Gastrocnemius medialis (tissue), 4 donors: ENCODE measurements at regions not wholly inside any gene's neighbourhood (a gene's known extent, or its start where the extent isn't known, plus 50 kb on each side); places are given as distances from the start of the nearest gene placed in this dataset.

ENCODE experiments used
- POLR2A ChIP-seq, 2 donors: fragments of 450-650 bp; IDR thresholded peaks; one replicate each; pipeline ENCODE4 v1.6.1; 2017; ENCODE audit warnings: antibody characterized with exemption in 2 of 2, mild to moderate bottlenecking in 2 of 2, moderate library complexity in 2 of 2
- TF ChIP-seq, protein P1 (sequence below), 5 experiments: fragments of 450-650 bp in 3 of 5; fragments of 200-600 bp in 2 of 5; sonication (generic) in 2 of 5; IDR thresholded peaks in 4 of 5; conservative IDR thresholded peaks in 1 of 5; 1 replicate in 4 of 5; 2 replicates in 1 of 5; pipeline ENCODE4 v1.5.1; 2016 to 2019; ENCODE audit warnings: antibody characterized with exemption in 5 of 5, mild to moderate bottlenecking in 3 of 5, moderate library complexity in 3 of 5

GRCh38 chr3:144049374-144049773, 77.8 kb downstream of the DIPK2A start:
- TF ChIP-seq, protein P1, sequence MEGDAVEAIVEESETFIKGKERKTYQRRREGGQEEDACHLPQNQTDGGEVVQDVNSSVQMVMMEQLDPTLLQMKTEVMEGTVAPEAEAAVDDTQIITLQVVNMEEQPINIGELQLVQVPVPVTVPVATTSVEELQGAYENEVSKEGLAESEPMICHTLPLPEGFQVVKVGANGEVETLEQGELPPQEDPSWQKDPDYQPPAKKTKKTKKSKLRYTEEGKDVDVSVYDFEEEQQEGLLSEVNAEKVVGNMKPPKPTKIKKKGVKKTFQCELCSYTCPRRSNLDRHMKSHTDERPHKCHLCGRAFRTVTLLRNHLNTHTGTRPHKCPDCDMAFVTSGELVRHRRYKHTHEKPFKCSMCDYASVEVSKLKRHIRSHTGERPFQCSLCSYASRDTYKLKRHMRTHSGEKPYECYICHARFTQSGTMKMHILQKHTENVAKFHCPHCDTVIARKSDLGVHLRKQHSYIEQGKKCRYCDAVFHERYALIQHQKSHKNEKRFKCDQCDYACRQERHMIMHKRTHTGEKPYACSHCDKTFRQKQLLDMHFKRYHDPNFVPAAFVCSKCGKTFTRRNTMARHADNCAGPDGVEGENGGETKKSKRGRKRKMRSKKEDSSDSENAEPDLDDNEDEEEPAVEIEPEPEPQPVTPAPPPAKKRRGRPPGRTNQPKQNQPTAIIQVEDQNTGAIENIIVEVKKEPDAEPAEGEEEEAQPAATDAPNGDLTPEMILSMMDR (IDR thresholded peaks at IDR 0.05 in 4 of 5, conservative IDR thresholded peaks at IDR 0.05 in 1 of 5): no peak
- TF ChIP-seq POLR2A (IDR thresholded peaks at IDR 0.05): no peak
